ENCODE measurements at regions not wholly inside any gene's neighbourhood (a gene's known extent, or its start where the extent isn't known, plus 50 kb on each side); places are given as distances from the start of the nearest gene placed in this dataset.
"Not testable (repeated sequence)": the region's sequence is repeated elsewhere in the genome, so short reads cannot be mapped to it uniquely, and the experiment has no call there.

DNA sequence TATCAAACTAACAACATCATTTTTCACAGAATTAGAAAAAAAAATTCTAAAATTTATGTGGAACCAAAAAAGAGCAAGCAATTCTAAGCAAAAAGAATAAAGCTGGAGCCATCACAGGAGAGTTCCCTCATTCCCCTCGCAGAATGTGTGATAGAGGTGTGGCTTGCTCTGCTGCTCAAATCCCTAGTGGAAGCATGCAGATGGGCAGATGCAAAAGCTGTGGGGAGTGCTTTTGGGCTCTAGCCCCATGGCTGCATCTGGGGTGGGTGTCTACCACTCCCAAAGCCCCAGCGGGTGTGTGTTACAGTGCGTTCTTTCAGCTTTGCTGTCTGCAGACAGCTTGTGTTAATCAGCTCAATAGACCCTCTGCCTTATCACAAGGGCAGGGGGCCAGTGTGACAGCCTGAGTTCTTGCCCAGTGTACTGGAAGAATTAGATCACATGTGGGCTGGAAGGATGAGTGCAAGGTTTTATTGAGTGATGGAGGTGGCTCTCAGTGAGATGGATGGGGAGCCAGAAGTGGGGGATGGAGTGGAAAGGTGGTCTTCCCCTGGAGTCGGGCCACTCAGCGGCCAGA lies 575.9 kb upstream of the LRRN3 start:
- DNase-seq (ENCODE audit: low read depth in 2 of 3, low spot score in 2 of 3) = not testable (repeated sequence)

- DNase-seq (ENCODE audit: low read depth in 2 of 3, low spot score in 2 of 3) = no peak
These were observed 571.1 kb upstream of the LRRN3 start for GRCh38 chr7:110519851-110520250.

- no peak for DNase-seq (ENCODE audit: low read depth in 2 of 3, low spot score in 2 of 3)
These were observed 569.5 kb upstream of the LRRN3 start for GRCh38 chr7:110521357-110521911.

- DNase-seq (ENCODE audit: low read depth in 2 of 3, low spot score in 2 of 3) = no peak
These were observed 568.7 kb upstream of the LRRN3 start for GRCh38 chr7:110522061-110522760.

DNA sequence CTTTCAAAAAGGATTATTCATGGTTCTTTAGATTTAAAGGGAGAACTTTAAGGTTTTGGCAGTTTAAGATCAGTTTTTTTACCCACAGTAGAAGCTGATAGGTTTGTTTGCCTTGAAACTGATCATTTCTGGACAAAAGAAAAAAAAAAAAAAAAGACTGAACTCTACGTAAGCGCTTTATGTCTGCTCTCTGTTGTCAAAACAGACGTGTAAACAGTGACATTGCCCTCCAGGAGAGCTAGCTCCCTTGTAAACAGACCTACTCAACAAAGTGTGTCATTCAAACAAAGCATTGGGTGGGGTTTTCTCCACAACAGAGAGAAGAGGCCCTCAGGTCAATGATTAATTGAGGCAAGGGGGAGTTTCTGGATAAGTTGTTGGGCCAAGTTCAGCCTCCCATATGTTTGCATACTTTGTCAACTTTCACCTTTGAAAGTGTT lies 568.1 kb upstream of the LRRN3 start:
- DNase-seq (ENCODE audit: low read depth in 2 of 3, low spot score in 2 of 3) = no peak

DNA sequence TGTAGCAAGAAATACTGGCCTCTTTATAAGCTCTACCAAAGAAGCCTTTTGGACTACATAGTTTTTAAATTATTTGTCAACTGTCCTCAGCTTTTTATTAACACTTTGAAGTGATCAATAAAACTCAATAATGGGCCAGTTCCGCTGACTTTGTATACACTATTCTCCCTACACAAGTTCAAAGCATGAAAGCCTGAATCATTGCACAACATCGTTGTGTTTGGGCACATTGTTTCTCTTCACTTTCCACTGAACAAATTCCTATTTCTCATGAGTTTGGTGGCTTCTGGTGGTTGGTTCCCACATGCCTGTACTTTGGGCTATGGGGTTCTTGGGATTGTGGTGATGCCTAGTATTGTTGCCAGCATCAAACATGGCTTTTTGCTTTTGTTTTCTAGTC lies 561.8 kb upstream of the LRRN3 start:
- no peak for DNase-seq (ENCODE audit: low read depth in 2 of 3, low spot score in 2 of 3)

GRCh38 chr7:110531186-110531585 lies 559.7 kb upstream of the LRRN3 start:
- DNase-seq (ENCODE audit: low read depth in 2 of 3, low spot score in 2 of 3) = no peak

DNA sequence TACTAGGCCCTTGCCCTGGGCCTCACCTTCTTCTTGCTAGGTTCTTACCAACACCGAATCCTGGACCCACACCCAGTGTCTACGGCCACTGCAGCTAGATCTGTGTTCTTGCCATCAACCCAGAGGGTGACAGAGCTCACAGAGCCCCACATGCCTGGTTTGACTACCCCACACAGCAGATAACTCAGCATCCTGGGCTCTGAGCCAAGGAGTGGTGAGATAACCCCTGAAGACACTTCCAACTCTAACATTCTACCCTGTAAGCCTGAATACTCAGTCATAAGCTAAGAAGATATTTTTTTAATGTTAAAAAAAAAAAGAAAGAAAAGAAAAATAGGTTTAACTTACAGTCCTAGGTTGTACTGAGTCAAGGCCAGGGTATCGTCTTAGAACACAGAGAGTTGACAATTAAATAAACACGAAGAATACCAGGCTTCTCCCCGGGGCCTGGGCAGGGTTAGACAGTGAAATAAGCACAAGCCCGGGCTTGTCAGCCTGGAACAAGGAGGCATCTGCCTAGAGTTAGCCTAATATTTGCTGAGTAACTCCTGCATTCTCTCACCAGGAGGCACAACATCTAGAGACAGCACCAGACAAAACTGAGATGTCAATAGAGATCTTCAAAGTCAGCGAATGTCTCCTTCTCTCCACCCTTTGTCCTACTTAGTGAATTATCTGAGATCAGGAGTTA lies 556.5 kb upstream of the LRRN3 start:
- DNase-seq (ENCODE audit: low read depth in 2 of 3, low spot score in 2 of 3) = no peak

DNA sequence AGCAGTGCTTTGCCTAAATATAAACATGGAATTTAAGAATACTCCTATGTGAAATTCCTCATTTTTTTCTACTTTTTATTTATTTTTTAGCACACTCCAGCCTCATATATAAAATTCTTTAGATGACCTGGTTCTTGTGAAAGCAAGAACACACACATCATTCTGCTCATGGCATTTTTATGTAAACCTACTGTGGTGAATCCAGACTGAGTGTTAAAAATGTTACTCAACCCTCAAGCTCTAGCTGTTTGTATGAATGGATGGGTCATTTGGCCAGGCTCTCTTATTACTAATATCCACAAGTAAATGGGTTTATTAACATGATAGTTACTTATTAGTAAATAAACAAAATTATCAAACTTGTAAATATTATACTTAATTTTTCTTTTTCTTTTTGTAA lies 551.7 kb upstream of the LRRN3 start:
- no peak for DNase-seq (ENCODE audit: low read depth in 2 of 3, low spot score in 2 of 3)

DNA sequence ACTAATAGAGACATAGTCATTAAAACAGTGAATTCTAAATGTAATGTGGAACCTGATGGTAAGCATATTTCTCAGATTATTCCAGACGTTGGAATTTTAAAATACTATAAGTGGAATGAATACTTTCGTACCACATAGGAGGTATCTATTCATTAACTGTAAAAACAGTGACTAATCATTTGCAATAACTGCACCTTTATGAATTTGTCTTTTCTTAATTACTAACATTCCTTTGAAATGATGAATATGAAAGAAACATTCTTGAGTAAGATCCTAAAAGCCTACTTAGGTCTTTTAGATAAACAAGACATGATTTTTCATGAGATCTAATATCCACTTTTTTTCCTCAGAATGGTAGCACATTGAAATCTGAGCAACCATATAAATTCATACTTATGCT lies 549.0 kb upstream of the LRRN3 start:
- DNase-seq (ENCODE audit: low read depth in 2 of 3, low spot score in 2 of 3) = no peak

- no peak for DNase-seq (ENCODE audit: low read depth in 2 of 3, low spot score in 2 of 3)
These were observed 546.7 kb upstream of the LRRN3 start for GRCh38 chr7:110544194-110544593.

DNA sequence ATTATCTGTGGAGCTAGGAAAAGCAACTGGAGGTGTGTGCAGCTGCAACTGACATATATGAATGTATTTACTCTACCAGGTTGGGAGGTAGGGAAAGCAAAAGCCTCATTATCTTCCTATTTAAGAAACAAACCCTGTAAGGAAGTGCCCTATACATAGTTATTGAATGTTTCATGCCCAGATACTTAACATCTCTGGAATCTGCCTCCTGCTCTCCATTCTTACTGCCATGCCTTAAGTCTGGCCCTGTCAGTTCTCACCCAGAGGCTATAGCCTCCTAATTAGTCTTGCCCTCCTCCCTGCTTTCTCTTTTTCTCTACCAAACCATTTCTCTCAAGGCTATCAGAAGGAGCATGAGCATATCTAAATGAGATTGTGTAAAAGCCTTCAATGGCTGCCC lies 542.6 kb upstream of the LRRN3 start:
- DNase-seq (ENCODE audit: low read depth in 2 of 3, low spot score in 2 of 3) = no peak

DNA sequence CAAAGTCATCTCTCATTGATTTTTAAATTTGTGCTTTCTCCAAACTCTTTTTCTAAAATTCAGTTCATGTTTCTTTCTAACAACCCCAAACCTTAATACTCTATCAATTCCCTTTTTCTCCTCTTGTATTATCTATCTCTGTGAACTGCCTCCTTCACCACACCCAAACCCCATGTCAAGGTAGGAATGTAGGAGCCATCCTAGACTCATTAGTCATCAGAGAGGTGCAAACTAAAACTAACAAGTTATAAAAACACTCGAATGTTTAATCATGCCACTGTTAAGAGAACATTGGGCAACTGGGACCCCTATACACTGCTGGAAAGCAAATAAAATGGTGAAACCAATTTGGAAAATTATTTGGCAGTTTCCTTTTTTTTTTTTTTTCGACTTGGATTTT lies 533.8 kb upstream of the LRRN3 start:
- no peak for DNase-seq (ENCODE audit: low read depth in 2 of 3, low spot score in 2 of 3)

DNA sequence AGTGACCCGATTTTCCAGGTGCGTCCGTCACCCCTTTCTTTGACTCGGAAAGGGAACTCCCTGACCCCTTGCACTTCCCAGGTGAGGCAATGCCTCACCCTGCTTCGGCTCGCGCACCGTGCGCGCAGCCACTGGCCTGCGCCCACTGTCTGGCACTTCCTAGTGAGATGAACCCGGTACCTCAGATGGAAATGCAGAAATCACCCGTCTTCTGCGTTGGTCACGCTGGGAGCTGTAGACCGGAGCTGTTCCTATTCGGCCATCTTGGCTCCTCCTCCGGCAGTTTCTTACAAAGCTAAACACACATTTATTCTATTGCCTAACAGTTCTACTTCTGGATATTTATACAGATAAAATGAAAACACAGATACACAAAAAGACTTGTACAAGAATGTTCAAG lies 527.6 kb upstream of the LRRN3 start:
- DNase-seq (ENCODE audit: low read depth in 2 of 3, low spot score in 2 of 3) = not testable (repeated sequence)

- DNase-seq (ENCODE audit: low read depth in 2 of 3, low spot score in 2 of 3) = no peak
These were observed 526.7 kb upstream of the LRRN3 start for GRCh38 chr7:110564246-110564645.

DNA sequence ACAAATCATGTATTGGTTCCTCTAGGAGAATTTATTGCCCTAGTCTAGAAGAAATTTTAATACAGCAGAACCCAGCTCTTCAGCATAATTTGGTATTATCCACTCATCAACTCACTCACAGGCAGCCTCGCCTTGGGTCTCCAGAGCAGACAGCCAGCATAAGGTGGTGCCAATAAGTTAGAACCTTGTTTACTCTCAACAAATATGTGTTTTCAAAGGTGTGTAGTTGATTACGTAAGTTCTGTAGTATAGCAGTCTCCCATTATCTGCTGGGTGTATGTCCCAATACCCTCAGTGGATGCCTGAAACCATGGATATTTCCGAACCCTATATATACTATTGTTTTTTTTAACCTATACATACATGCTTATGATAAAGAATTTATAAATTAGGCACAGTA lies 522.5 kb upstream of the LRRN3 start:
- no peak for DNase-seq (ENCODE audit: low read depth in 2 of 3, low spot score in 2 of 3)

GRCh38 chr7:110568932-110569331 lies 522.0 kb upstream of the LRRN3 start:
- no peak for DNase-seq (ENCODE audit: low read depth in 2 of 3, low spot score in 2 of 3)

- DNase-seq (ENCODE audit: low read depth in 2 of 3, low spot score in 2 of 3) = no peak
These were observed 521.3 kb upstream of the LRRN3 start for GRCh38 chr7:110569486-110570205.

- DNase-seq (ENCODE audit: low read depth in 2 of 3, low spot score in 2 of 3) = no peak
These were observed 516.9 kb upstream of the LRRN3 start for GRCh38 chr7:110573862-110574528.

GRCh38 chr7:110587294-110587693 lies 503.6 kb upstream of the LRRN3 start:
- DNase-seq (ENCODE audit: low read depth in 2 of 3, low spot score in 2 of 3) = no peak

DNA sequence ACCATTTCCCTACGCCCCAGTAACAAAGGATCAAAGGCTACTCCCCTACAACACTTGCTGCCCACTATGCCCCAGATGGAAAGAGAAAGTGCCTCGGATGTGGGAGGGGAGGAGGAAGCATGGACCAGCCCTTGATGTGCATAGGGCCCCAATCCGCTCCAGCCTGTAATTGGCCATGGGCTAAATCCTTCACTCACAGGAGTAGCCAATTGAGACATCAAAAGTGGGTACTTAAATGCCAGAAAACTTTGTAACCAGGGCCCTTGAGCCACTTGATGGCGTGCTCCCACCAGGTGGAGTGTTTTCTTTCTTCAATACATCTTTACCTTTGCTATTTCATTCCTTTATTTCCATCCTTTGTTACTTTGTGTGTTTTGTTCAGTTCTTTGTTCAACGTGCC lies 500.5 kb upstream of the LRRN3 start:
- DNase-seq (ENCODE audit: low read depth in 2 of 3, low spot score in 2 of 3) = no peak
